Caco-2 (cell line): ENCODE measurements at regions not wholly inside any gene's neighbourhood (a gene's known extent, or its start where the extent isn't known, plus 50 kb on each side); places are given as distances from the start of the nearest gene placed in this dataset.
"Not testable (repeated sequence)": the region's sequence is repeated elsewhere in the genome, so short reads cannot be mapped to it uniquely, and the experiment has no call there.

Source experiments
- BruUV-seq: library from RNA; stranded (reverse); fragments of 400-500 nt; replicated peaks from 2 replicates; lab custom pipeline; 2021; lab: Mats Ljungman, UMichigan
- CTCF ChIA-PET: fragments of 300-600 bp; sonication (Branson Sonifier 250); formaldehyde crosslinking; loops from one replicate; lab custom pipeline; 2022; ENCODE audit warnings: antibody characterized with exemption; lab: Charles Lee
- POLR2A ChIA-PET: fragments of 300-600 bp; sonication (Branson Sonifier 250); formaldehyde crosslinking; loops from one replicate; lab custom pipeline; 2022; ENCODE audit warnings: antibody characterized with exemption; lab: Charles Lee
- DNase-seq, 2 experiments: peaks; one replicate each; pipeline versions ENCODE4 v3.0.0 to v3.0.0-alpha.2; 2020 to 2022
- H3K27me3 ChIP-seq: replicated peaks from 2 replicates; pipeline ENCODE4 v1.6.0; 2011; ENCODE audit warnings: low read length; ENCODE audit not compliant: control insufficient read depth, insufficient read depth
- H3K36me3 ChIP-seq: 2 replicates; pipeline ENCODE4 v1.5.1; 2011; ENCODE audit warnings: low read length; ENCODE audit not compliant: control insufficient read depth, insufficient read depth
- H3K4me1 ChIP-seq: fragments of 250-450 bp; sonication (Bioruptor Pico); 2 replicates; pipeline ENCODE4 v1.5.1; 2020; ENCODE audit warnings: mild to moderate bottlenecking
- H3K4me3 ChIP-seq: 2 replicates; pipeline ENCODE4 v1.5.1; 2011; ENCODE audit warnings: low read depth, mild to moderate bottlenecking, control low read depth, low read length
- H3K9me3 ChIP-seq: fragments of 250-450 bp; sonication (Bioruptor Pico); 2 replicates; pipeline ENCODE4 v1.5.1; 2020; ENCODE audit warnings: mild to moderate bottlenecking, moderate library complexity
- H3K27ac Mint-ChIP-seq: one replicate; pipeline ENCODE4 v1.8.0; 2022; ENCODE audit warnings: mixed read lengths; ENCODE audit not compliant: unreplicated experiment
- H3K27me3 Mint-ChIP-seq: one replicate; pipeline ENCODE4 v1.8.0; 2022; ENCODE audit warnings: mixed read lengths; ENCODE audit not compliant: insufficient read depth, unreplicated experiment
- H3K36me3 Mint-ChIP-seq: one replicate; pipeline ENCODE4 v1.8.0; 2022; ENCODE audit warnings: mild to moderate bottlenecking, mixed read lengths; ENCODE audit not compliant: insufficient read depth, unreplicated experiment
- H3K4me1 Mint-ChIP-seq: one replicate; pipeline ENCODE4 v1.8.0; 2022; ENCODE audit warnings: low read depth, mixed read lengths; ENCODE audit not compliant: unreplicated experiment
- H3K4me3 Mint-ChIP-seq: one replicate; pipeline ENCODE4 v1.8.0; 2022; ENCODE audit warnings: mild to moderate bottlenecking, moderate library complexity, mixed read lengths; ENCODE audit not compliant: unreplicated experiment
- H3K9me3 Mint-ChIP-seq: one replicate; pipeline ENCODE4 v1.8.0; 2022; ENCODE audit warnings: mixed read lengths; ENCODE audit not compliant: unreplicated experiment
- CTCF ChIP-seq, 2 experiments: fragments of 200-600 bp in 1 of 2; IDR thresholded peaks; 1 replicate in 1 of 2; 2 replicates in 1 of 2; pipeline versions ENCODE4 v1.5.1 to v1.8.0; 2011 to 2022; ENCODE audit warnings: antibody characterized with exemption in 1 of 2, control low read depth in 1 of 2, inconsistent platforms in 1 of 2, low read depth in 1 of 2, low read length in 1 of 2, mild to moderate bottlenecking in 1 of 2, moderate library complexity in 1 of 2; ENCODE audit not compliant: insufficient read depth in 1 of 2, severe bottlenecking in 1 of 2, unreplicated experiment in 1 of 2
- intact Hi-C: fragments of 100-400 bp; cut with micrococcal nuclease; formaldehyde crosslinking; loops from one replicate; pipeline ENCODE4 v1.10.0; 2022; ENCODE audit not compliant: unreplicated experiment

- POLR2A ChIA-PET, intact Hi-C loops, H3K4me1 ChIP-seq, H3K4me1 Mint-ChIP-seq, H3K27me3 Mint-ChIP-seq, BruUV-seq, H3K9me3 ChIP-seq, H3K4me3 Mint-ChIP-seq, CTCF ChIA-PET, DNase-seq, H3K4me3 ChIP-seq, H3K36me3 ChIP-seq, H3K27me3 ChIP-seq, H3K9me3 Mint-ChIP-seq, H3K36me3 Mint-ChIP-seq, H3K27ac Mint-ChIP-seq: not testable (repeated sequence)
Observed at GRCh38 chr1:70751676-70752287, 295.8 kb downstream of the PTGER3 start.

GRCh38 chr1:70754701-70755100 is 292.9 kb downstream of the PTGER3 start:
- no TSS peak for BruUV-seq
- CTCF ChIA-PET = no interaction called here
- no peaks in the 10 kb centered on the region for H3K36me3 Mint-ChIP-seq

GRCh38 chr1:70760154-70760553 is 287.5 kb downstream of the PTGER3 start:
- no peaks in the 10 kb centered on the region for H3K4me1 ChIP-seq
- H3K27ac Mint-ChIP-seq = no peak overlapping the region
- TF ChIP-seq CTCF (IDR thresholded peaks at IDR 0.05; ENCODE audit: insufficient read depth in 1 of 2, low read depth in 1 of 2, low read length in 1 of 2, severe bottlenecking in 1 of 2, unreplicated experiment in 1 of 2) = no peak
- H3K4me3 Mint-ChIP-seq = no peak overlapping the region
- no peaks in the 10 kb centered on the region for H3K9me3 ChIP-seq
- no peak for DNase-seq
- ChIA-PET POLR2A (no interaction called here), CTCF (no interaction called here)
- BruUV-seq = no TSS peak
- H3K36me3 ChIP-seq = no peaks in the 10 kb centered on the region
- no peak overlapping the region for H3K4me3 ChIP-seq
- H3K27me3 ChIP-seq = no peaks in the 10 kb centered on the region
- intact Hi-C loops = no loop called here
- no peaks in the 10 kb centered on the region for H3K27me3 Mint-ChIP-seq
- H3K4me1 Mint-ChIP-seq = no peaks in the 10 kb centered on the region
- no peaks in the 10 kb centered on the region for H3K36me3 Mint-ChIP-seq
- H3K9me3 Mint-ChIP-seq = no peaks in the 10 kb centered on the region

More at GRCh38 chr1:70754701-70755100, 292.9 kb downstream of the PTGER3 start:
- no peak overlapping the region for H3K4me3 ChIP-seq
- DNase-seq = no peak
- H3K27me3 ChIP-seq = no peaks in the 10 kb centered on the region
- POLR2A ChIA-PET = no interaction called here
- H3K36me3 ChIP-seq = no peaks in the 10 kb centered on the region
- Mint-ChIP-seq H3K27ac (no peak overlapping the region), H3K27me3 (no peaks in the 10 kb centered on the region), H3K4me3 (no peak overlapping the region), H3K9me3 (no peaks in the 10 kb centered on the region), H3K4me1 (no peaks in the 10 kb centered on the region)
- TF ChIP-seq CTCF (IDR thresholded peaks at IDR 0.05; ENCODE audit: insufficient read depth in 1 of 2, low read depth in 1 of 2, low read length in 1 of 2, severe bottlenecking in 1 of 2, unreplicated experiment in 1 of 2) = no peak
- H3K4me1 ChIP-seq = no peaks in the 10 kb centered on the region
- intact Hi-C loops = no loop called here
- no peaks in the 10 kb centered on the region for H3K9me3 ChIP-seq
